ENCODE measurements at regions not wholly inside any gene's neighbourhood (a gene's known extent, or its start where the extent isn't known, plus 50 kb on each side); places are given as distances from the start of the nearest gene placed in this dataset.

GRCh38 chr18:39693359-39693758 is 2127.8 kb upstream of the CELF4 start:
- DNase-seq: no peak

- no peak for DNase-seq
These were observed 2126.9 kb upstream of the CELF4 start for GRCh38 chr18:39692367-39693015.

GRCh38 chr18:39685303-39685902 is 2119.8 kb upstream of the CELF4 start:
- no peak for DNase-seq

GRCh38 chr18:39681061-39681460 is 2115.5 kb upstream of the CELF4 start:
- DNase-seq: no peak

GRCh38 chr18:39675906-39676305 is 2110.3 kb upstream of the CELF4 start:
- DNase-seq: no peak

GRCh38 chr18:39675368-39675767 is 2109.8 kb upstream of the CELF4 start:
- DNase-seq: no peak

- no peak for DNase-seq
These were observed 2106.6 kb upstream of the CELF4 start for GRCh38 chr18:39672171-39672570.

- DNase-seq: no peak
These were observed 2102.3 kb upstream of the CELF4 start for GRCh38 chr18:39667905-39668304.

GRCh38 chr18:39666541-39666940 is 2100.9 kb upstream of the CELF4 start:
- DNase-seq: no peak

- no peak for DNase-seq
These were observed 2096.3 kb upstream of the CELF4 start for GRCh38 chr18:39661856-39662366.

GRCh38 chr18:39660141-39660540 is 2094.5 kb upstream of the CELF4 start:
- no peak for DNase-seq

- DNase-seq: no peak
These were observed 2089.7 kb upstream of the CELF4 start for GRCh38 chr18:39655341-39655740.

- no peak for DNase-seq
These were observed 2087.6 kb upstream of the CELF4 start for GRCh38 chr18:39653221-39653620.

GRCh38 chr18:39648616-39649015 is 2083.0 kb upstream of the CELF4 start:
- DNase-seq: no peak

- no peak for DNase-seq
These were observed 2082.3 kb upstream of the CELF4 start for GRCh38 chr18:39647627-39648534.

GRCh38 chr18:39638224-39638623 is 2072.6 kb upstream of the CELF4 start:
- no peak for DNase-seq

- DNase-seq: no peak
These were observed 2071.3 kb upstream of the CELF4 start for GRCh38 chr18:39636931-39637330.

GRCh38 chr18:39635966-39636365 is 2070.4 kb upstream of the CELF4 start:
- DNase-seq: no peak

- no peak for DNase-seq
These were observed 2069.6 kb upstream of the CELF4 start for GRCh38 chr18:39635192-39635591.

- no peak for DNase-seq
These were observed 2062.3 kb upstream of the CELF4 start for GRCh38 chr18:39627936-39628335.

- DNase-seq: no peak
These were observed 2059.4 kb upstream of the CELF4 start for GRCh38 chr18:39624961-39625360.

GRCh38 chr18:39622431-39622830 is 2056.8 kb upstream of the CELF4 start:
- no peak for DNase-seq

GRCh38 chr18:39620551-39621168 is 2055.1 kb upstream of the CELF4 start:
- no peak for DNase-seq
